Right ventricle myocardium superior (tissue), 1 donor: ENCODE measurements at regions not wholly inside any gene's neighbourhood (a gene's known extent, or its start where the extent isn't known, plus 50 kb on each side); places are given as distances from the start of the nearest gene placed in this dataset.
A peak's percentile ranks its signal among the peaks of the same experiment; 100 is the strongest.

Source experiments
- ATAC-seq: fragments of 200-7000 bp; cut with Tn5 transposase; one replicate; pipeline ENCODE4 v1.9.1; 2020; ENCODE audit warnings: mild to moderate bottlenecking; ENCODE audit not compliant: poor library complexity
- DNase-seq: peaks from one replicate; pipeline ENCODE4 v3.0.0-alpha.2; 2020
- intact Hi-C: fragments of 100-400 bp; cut with DNase I; formaldehyde crosslinking; loops from one replicate; pipeline ENCODE4 v1.11.2; 2022
- donor health status: DM: no; HTN: yes; CAD: no; lungs with severe emphysema.

GRCh38 chr6:91352321-91352720 is 765.4 kb upstream of the MAP3K7 start:
- DNase-seq (no peak), ATAC-seq (no peak)
- intact Hi-C loops = no loop called here

- intact Hi-C loops = no loop called here
- DNase-seq (no peak), ATAC-seq (no peak)
Observed at GRCh38 chr6:91350146-91350908, 763.5 kb upstream of the MAP3K7 start.

- ATAC-seq (no peak), DNase-seq (no peak)
- intact Hi-C loops = no loop called here
Observed at GRCh38 chr6:91341473-91341872, 754.6 kb upstream of the MAP3K7 start.

GRCh38 chr6:91340896-91341395 is 754.1 kb upstream of the MAP3K7 start:
- intact Hi-C loops = no loop called here
- ATAC-seq = no peak
- DNase-seq = no peak

DNA sequence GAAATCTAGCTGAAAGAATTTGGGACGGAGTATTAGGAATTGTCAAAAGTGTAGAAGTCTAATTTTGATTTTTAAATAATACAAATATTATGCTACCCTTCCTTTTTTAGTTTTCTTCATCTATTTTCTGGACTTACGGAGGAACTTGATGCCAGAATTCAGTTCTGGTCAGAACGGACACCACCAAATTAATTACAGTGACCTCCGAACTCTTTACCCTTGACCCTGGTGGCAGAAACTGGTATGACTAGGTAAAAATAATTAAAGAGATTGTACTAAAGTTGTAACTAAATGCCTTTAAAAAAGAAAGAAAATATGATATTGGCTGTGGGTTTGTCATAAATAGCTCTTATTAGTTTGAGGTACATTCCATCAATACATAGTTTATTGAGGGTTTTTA is 751.1 kb upstream of the MAP3K7 start:
- ATAC-seq (no peak), DNase-seq (no peak)
- intact Hi-C loops = no loop called here

GRCh38 chr6:91330896-91331295 is 744.0 kb upstream of the MAP3K7 start:
- intact Hi-C loops = no loop called here
- ATAC-seq (no peak), DNase-seq (no peak)

- intact Hi-C loops = no loop called here
- no peak for ATAC-seq
- no peak for DNase-seq
Observed at GRCh38 chr6:91328241-91328640, 741.4 kb upstream of the MAP3K7 start.

- ATAC-seq (no peak), DNase-seq (no peak)
- intact Hi-C loops = no loop called here
Observed at GRCh38 chr6:91324711-91325110, 737.8 kb upstream of the MAP3K7 start.

GRCh38 chr6:91317984-91318383 is 731.1 kb upstream of the MAP3K7 start:
- intact Hi-C loops = no loop called here
- DNase-seq (no peak), ATAC-seq (no peak)

DNA sequence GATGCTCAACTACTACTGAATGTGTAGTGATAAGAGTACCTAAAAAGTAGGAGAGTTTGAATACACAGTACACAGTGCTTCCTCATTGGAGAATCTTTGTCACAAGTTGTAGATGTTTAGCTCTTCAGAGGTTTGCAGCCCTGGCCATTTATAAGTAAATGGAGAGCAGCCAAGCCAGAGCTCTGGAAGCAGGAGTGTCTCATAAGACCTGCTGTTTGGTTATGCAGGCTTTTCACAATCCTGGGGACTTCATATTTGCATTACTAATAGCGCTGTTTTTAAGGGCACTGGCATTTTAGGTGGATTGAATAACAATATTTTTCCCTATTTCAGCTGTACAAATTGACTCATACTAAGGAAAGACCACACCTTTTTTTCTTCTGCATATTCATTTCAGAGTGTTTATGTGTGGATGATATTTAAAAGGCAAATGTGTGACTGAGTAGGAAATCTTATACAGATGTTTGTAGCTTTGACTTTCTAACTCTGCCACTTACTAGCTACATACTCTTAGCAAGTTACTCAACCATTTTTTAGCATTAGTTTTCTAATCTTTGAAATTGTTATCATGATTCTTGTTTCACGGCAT is 730.5 kb upstream of the MAP3K7 start:
- intact Hi-C loops = no loop called here
- DNase-seq (no peak), ATAC-seq (no peak)

DNA sequence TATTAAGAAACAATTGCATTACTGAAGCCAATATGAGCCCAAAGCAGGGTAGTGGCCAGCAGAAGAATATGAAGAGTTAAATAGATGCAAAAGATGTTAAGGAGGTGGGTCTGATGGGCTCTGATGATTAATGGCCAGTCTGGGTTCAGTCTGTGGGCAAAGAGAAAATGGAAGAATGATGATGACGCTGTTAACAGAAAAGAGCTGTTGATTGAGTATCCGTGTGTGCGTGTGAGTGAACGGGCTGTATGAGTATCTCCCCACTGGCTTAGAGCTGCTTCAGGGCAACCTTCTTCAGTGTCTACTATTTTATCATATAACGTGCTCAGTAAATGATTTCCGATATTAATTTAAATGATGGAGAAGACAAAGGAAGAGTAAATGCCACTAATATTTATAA is 723.3 kb upstream of the MAP3K7 start:
- intact Hi-C loops = no loop called here
- ATAC-seq = no peak
- no peak for DNase-seq

GRCh38 chr6:91305755-91306154 is 718.9 kb upstream of the MAP3K7 start:
- DNase-seq (no peak), ATAC-seq (no peak)
- intact Hi-C loops = no loop called here

DNA sequence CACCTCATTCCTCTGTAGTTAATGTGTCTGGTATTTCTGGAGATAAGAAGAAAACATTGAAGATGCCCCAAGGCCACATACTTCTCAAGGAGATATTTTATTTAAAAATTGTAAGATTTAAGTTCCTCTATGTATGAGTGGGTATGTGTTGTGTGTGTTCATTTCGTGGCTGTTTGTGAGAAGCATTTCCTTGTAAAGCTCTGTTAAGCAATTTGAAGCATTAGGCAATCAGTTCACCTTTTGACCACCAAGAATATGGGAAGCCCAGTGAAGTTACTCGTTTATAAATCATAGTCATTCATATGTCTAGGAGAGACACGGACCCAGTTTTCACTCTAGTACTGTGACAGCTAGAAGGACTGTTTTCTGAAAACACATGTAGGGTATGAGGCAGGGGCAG is 717.6 kb upstream of the MAP3K7 start:
- DNase-seq = no peak
- ATAC-seq = no peak
- intact Hi-C loops = no loop called here

DNA sequence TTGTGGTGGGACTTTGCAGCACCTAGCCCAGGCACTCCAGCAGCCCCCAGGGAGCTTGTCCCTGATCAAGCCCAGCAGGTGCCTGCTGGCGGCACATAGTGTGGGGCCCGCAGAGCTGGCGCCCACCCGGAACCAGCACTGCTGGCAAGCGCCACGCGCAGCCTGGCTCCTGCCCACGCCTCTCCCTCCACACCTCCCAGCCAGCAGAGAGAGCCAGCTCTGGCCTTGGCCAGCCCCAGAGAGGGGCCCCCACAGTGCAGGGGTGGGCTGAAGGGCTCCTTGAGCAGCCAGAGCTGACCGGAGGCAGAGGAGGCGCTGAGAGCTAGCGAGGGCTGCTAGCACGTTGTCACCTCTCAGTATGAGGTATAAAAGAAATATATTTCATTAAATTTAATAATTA is 716.5 kb upstream of the MAP3K7 start:
- ATAC-seq (no peak), DNase-seq (no peak)
- intact Hi-C loops = no loop called here

GRCh38 chr6:91299544-91300491 is 712.9 kb upstream of the MAP3K7 start:
- DNase-seq = peak; percentile 38
- ATAC-seq = peak; percentile 91

DNA sequence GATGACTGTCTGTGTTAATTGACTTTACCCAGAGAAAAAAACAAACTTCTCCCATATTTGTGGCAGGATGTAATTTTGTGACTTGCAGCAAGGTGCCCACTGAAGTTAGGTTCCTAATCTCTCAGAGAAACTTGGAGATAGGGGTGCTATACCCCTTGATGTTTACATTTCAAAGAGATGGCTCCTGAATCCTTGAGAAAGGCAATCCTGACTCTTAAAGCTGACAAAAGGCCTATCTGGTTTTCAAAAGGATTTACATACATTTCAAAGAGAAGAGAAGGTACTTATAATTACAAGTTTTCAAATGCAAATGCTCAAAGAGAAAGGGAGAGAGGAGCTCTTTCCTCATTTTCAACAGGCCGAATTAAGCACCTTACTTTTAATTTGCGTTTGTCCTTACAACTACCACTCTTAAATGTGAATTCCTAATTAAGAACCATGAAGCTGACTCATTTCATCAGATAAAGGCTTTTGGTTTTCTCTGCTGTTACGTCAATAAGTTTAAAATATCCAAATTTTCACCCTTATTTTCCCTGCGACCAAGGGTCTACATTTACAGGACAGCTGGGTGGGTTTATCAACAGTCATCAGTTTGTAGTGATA is 711.8 kb upstream of the MAP3K7 start:
- ATAC-seq = no peak
- intact Hi-C loops = no loop called here
- DNase-seq = no peak

More at GRCh38 chr6:91299544-91300491, 712.9 kb upstream of the MAP3K7 start:
- intact Hi-C loops = no loop called here

DNA sequence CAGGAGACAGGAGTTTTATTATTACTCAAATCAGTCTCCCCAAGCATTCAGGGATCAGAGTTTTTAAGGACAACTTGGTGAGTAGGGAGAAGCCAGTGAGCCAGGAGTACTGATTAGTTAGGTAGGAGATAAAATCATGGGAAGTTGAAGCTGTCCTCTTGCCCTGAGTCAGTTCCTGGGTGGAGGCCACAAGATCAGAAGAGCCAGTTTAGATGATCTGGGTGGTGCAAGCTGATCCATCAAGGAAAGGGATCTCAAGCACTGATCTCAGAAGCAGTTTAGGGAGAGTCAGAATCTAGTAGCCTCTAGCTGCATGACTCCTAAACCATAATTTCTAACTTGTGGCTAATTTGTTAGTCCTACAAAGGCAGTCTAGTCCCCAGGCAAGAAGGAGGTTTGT is 706.5 kb upstream of the MAP3K7 start:
- ATAC-seq = no peak
- intact Hi-C loops = no loop called here
- DNase-seq = no peak

DNA sequence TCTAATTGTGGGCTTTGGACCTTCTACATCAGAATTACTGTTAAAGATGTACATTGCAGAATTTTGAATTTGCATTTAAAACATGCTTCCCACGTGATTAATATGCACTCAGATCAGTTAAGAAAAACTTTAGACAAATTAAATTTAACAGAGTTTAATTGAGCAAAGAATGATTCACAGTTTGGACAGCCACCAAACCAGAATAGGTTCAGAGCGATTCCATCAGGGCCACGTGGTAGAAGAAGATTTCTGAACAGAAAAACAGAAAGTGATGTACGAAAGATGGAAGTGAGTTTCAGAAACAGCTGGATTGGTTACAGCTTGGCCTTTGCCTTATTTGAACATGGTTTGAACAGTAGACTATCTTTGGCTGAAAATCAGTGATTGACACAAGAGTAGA is 704.2 kb upstream of the MAP3K7 start:
- intact Hi-C loops = no loop called here
- DNase-seq = no peak
- ATAC-seq = peak; percentile 25

DNA sequence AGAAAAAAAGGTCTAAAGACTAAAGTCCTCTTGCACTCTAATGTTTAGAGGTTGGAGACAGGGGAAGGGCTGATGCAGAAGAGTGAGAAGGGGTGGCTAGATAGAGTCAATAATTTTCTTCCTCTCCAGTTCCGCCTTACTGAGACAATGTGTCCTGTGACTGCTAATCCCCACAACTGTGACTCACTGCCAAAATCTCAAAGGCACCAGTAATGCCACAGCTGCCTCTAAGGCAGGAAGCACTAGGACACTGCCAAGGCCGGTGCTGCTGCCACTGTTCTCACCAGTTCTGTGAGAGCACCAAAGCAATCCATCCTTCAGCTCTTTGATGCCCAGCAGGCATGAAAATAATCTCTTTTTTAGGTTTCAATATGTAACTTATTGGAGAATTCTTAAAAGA is 701.9 kb upstream of the MAP3K7 start:
- no peak for ATAC-seq
- intact Hi-C loops = no loop called here
- DNase-seq = no peak
